ENCODE measurements at regions not wholly inside any gene's neighbourhood (a gene's known extent, or its start where the extent isn't known, plus 50 kb on each side); places are given as distances from the start of the nearest gene placed in this dataset.

GRCh38 chr12:104406164-104406563, 50.6 kb upstream of the CHST11 start:
- Mint-ChIP-seq H3K36me3 (ENCODE audit: low read depth) (peaks cover 2% of the 10 kb centered on the region), H3K4me3 (no peak overlapping the region), H3K27me3 (ENCODE audit: insufficient read depth) (peaks cover 3% of the 10 kb centered on the region), H3K4me1 (peaks cover 11% of the 10 kb centered on the region), H3K9me3 (peaks cover 29% of the 10 kb centered on the region), H3K27ac (no peak overlapping the region)
- 89% methylated on average over 1 of the region's 1 CpG; no CpG with 5 or more reads in 1 of the 2 experiments for WGBS, 2 experiments (ENCODE audit: insufficient coverage in 1 of 2, insufficient read length in 1 of 2)
- peak overlapping the region; percentile 47 for H3K4me3 ChIP-seq (ENCODE audit: low read length)
- no peak overlapping the region for H3K9ac ChIP-seq (ENCODE audit: extremely low read depth, low read length, poor library complexity, severe bottlenecking)
- no peaks in the 10 kb centered on the region for H3K27me3 ChIP-seq (ENCODE audit: control insufficient read depth, insufficient read depth, low read length, poor library complexity, severe bottlenecking)
- no peak overlapping the region for H3K27ac ChIP-seq (ENCODE audit: low read depth, low read length)
- no peak for DNase-seq
- peaks cover 33% of the 10 kb centered on the region for H3K9me3 ChIP-seq (ENCODE audit: control insufficient read depth, low read length)
- TF ChIP-seq CTCF (conservative IDR thresholded peaks at IDR 0.05) = no peak
- H3K36me3 ChIP-seq (ENCODE audit: control insufficient read depth, insufficient read depth, low read length) = no peaks in the 10 kb centered on the region
- H3K4me1 ChIP-seq (ENCODE audit: control insufficient read depth, insufficient read depth, low read length) = no peaks in the 10 kb centered on the region

All from endodermal cell (in vitro differentiated cells).